ENCODE measurements at regions not wholly inside any gene's neighbourhood (a gene's known extent, or its start where the extent isn't known, plus 50 kb on each side); places are given as distances from the start of the nearest gene placed in this dataset.

DNA sequence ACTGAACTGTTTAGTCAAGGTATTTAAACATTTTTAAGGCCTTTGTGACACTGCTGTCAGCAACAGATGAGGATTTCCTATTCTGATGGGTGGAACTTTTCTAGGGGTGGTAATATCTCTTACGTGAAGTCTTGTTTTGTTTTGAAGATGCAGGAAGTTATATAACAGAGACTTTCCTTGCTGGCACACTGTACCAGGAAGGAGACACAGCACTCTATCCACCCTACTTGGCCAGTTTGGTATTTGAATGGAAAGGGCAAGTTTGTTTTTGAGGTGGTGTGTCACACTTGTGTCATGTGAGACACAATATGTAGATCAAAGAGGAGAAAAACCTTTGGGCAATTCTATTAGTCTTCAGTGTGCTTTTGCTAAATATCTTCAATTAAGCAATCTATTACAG is 51.6 kb upstream of the SRP54 start:
- TF ChIP-seq, protein P1, sequence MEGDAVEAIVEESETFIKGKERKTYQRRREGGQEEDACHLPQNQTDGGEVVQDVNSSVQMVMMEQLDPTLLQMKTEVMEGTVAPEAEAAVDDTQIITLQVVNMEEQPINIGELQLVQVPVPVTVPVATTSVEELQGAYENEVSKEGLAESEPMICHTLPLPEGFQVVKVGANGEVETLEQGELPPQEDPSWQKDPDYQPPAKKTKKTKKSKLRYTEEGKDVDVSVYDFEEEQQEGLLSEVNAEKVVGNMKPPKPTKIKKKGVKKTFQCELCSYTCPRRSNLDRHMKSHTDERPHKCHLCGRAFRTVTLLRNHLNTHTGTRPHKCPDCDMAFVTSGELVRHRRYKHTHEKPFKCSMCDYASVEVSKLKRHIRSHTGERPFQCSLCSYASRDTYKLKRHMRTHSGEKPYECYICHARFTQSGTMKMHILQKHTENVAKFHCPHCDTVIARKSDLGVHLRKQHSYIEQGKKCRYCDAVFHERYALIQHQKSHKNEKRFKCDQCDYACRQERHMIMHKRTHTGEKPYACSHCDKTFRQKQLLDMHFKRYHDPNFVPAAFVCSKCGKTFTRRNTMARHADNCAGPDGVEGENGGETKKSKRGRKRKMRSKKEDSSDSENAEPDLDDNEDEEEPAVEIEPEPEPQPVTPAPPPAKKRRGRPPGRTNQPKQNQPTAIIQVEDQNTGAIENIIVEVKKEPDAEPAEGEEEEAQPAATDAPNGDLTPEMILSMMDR (IDR thresholded peaks at IDR 0.05; ENCODE audit: borderline replicate concordance, extremely low read depth, insufficient read depth), result no peak
- intact Hi-C loops (cut with DNase I), result no loop called here
- no peaks in the 10 kb centered on the region for H3K9me3 ChIP-seq (ENCODE audit: control insufficient read depth in 2 of 3, insufficient read depth in 1 of 3, low read length in 3 of 3)
- FAIRE-seq (no peak), DNase-seq (peak in 1 of 5 donors; percentile 5)
- no peaks in the 10 kb centered on the region for H3K4me1 ChIP-seq (ENCODE audit: control insufficient read depth in 2 of 3, insufficient read depth in 2 of 3, low read depth in 1 of 3, low read length in 3 of 3)
- H3K4me3 ChIP-seq (ENCODE audit: low read length in 3 of 3), result no peak overlapping the region
- no peaks in the 10 kb centered on the region for H3K27me3 ChIP-seq (ENCODE audit: control insufficient read depth, insufficient read depth, low read length)
- H3K27ac ChIP-seq (ENCODE audit: low read depth in 2 of 2, low read length in 2 of 2), result peak overlapping the region in 1 of 2 donors; percentile 32
- H3K36me3 ChIP-seq (ENCODE audit: control insufficient read depth in 2 of 3, insufficient read depth in 3 of 3, low read length in 3 of 3), result no peaks in the 10 kb centered on the region
- no peak overlapping the region for H3K9ac ChIP-seq (ENCODE audit: low read length in 3 of 3)

DNA sequence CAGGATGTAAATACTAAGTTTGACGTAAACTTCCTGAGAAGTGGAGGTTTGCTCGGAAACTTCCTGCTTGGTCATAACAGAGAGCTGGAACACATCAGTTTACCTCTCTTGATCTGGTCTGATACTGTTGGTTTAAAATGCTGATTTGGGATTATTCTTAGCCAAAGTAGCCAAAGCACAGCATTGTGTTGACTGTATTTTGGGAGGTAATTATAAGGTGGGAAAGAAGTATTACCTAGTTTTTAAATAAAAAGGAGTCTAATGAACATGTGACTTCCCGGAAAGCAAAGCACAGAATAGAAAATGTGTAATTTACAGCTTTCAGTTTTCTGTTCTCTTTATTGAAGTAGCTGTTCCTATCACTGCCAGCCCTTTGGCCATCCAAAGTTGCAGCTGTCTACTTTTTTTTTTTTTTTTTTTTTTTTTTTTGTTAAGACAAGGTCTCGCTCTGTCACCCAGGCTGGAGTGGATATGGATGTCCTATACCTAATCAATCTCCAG is 52.2 kb upstream of the SRP54 start:
- DNase-seq (peak in 1 of 5 donors; percentile 2), FAIRE-seq (no peak)
- Histone ChIP-seq H3K27ac (ENCODE audit: low read depth in 2 of 2, low read length in 2 of 2) (peak overlapping the region in 1 of 2 donors; percentile 32), H3K4me1 (ENCODE audit: control insufficient read depth in 2 of 3, insufficient read depth in 2 of 3, low read depth in 1 of 3, low read length in 3 of 3) (no peaks in the 10 kb centered on the region), H3K9me3 (ENCODE audit: control insufficient read depth in 2 of 3, insufficient read depth in 1 of 3, low read length in 3 of 3) (no peaks in the 10 kb centered on the region), H3K36me3 (ENCODE audit: control insufficient read depth in 2 of 3, insufficient read depth in 3 of 3, low read length in 3 of 3) (no peaks in the 10 kb centered on the region), H3K9ac (ENCODE audit: low read length in 3 of 3) (no peak overlapping the region), H3K27me3 (ENCODE audit: control insufficient read depth, insufficient read depth, low read length) (no peaks in the 10 kb centered on the region), H3K4me3 (ENCODE audit: low read length in 3 of 3) (no peak overlapping the region)
- TF ChIP-seq, protein P1 (IDR thresholded peaks at IDR 0.05; ENCODE audit: borderline replicate concordance, extremely low read depth, insufficient read depth), result no peak
- intact Hi-C loops (cut with DNase I), result no loop called here

DNA sequence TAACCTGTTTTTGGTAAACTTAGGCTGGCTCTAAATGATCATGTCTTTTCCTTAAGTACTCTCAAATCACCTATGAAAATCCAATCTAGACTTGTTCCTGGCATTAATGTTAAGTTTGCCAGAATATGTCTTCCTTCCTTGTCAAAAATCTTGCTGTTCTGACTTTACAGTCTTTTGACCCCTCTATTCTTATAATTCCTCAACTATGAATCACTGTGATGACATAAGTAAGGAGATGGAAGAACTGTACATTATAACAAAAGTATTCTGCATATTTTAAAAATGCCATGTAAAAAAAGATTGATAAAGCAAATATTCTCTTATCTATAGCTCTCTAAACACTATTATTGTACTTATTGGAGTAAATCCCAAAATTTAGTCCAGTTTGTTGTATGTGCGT is 51.4 kb upstream of the BAZ1A start:
- Histone ChIP-seq H3K27me3 (ENCODE audit: control insufficient read depth, insufficient read depth, low read length) (no peaks in the 10 kb centered on the region), H3K4me3 (ENCODE audit: low read length in 3 of 3) (no peak overlapping the region), H3K4me1 (ENCODE audit: control insufficient read depth in 2 of 3, insufficient read depth in 2 of 3, low read depth in 1 of 3, low read length in 3 of 3) (no peaks in the 10 kb centered on the region), H3K36me3 (ENCODE audit: control insufficient read depth in 2 of 3, insufficient read depth in 3 of 3, low read length in 3 of 3) (no peaks in the 10 kb centered on the region), H3K27ac (ENCODE audit: low read depth in 2 of 2, low read length in 2 of 2) (no peak overlapping the region), H3K9me3 (ENCODE audit: control insufficient read depth in 2 of 3, insufficient read depth in 1 of 3, low read length in 3 of 3) (no peaks in the 10 kb centered on the region), H3K9ac (ENCODE audit: low read length in 3 of 3) (no peak overlapping the region)
- DNase-seq, result no peak
- intact Hi-C loops (cut with DNase I), result no loop called here
- no peak for FAIRE-seq
- TF ChIP-seq, protein P1 (IDR thresholded peaks at IDR 0.05; ENCODE audit: borderline replicate concordance, extremely low read depth, insufficient read depth), result no peak

Measured in kidney (tissue), 13 donors.